Body of pancreas (tissue), 4 donors: ENCODE measurements at regions not wholly inside any gene's neighbourhood (a gene's known extent, or its start where the extent isn't known, plus 50 kb on each side); places are given as distances from the start of the nearest gene placed in this dataset.

ENCODE experiments used
- POLR2A ChIP-seq, 3 donors: fragments of 450-650 bp; IDR thresholded peaks; one replicate each; pipeline ENCODE4 v1.6.1; 2016; ENCODE audit warnings: antibody characterized with exemption in 3 of 3, mild to moderate bottlenecking in 2 of 3
- TF ChIP-seq, protein P1 (sequence below), 7 experiments: fragments of 450-650 bp in 4 of 7; fragments of 200-600 bp in 3 of 7; sonication (generic) in 3 of 7; IDR thresholded peaks; one replicate each; pipeline ENCODE4 v1.5.1; 2016 to 2019; ENCODE audit warnings: antibody characterized with exemption in 7 of 7

DNA sequence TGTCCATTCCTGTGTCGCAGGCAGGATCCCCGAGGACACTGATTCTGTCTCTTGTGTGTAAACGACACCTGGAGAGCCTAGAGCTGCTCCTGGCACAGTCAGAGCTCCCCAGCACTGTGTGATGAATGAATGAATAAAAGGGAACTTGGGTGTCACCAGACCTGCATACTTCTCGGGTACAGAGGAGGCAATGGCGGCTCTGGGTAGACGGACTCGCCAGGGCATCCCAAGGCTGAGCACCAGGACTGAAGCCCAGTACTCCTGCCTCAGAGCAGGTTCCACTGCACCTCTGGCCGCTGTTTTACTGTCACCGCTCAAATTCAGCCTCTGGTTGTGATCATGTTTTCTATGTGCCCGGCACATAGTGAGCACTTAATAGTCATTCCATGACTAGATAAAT is 255.8 kb downstream of the GLRX3 start:
- TF ChIP-seq, protein P1, sequence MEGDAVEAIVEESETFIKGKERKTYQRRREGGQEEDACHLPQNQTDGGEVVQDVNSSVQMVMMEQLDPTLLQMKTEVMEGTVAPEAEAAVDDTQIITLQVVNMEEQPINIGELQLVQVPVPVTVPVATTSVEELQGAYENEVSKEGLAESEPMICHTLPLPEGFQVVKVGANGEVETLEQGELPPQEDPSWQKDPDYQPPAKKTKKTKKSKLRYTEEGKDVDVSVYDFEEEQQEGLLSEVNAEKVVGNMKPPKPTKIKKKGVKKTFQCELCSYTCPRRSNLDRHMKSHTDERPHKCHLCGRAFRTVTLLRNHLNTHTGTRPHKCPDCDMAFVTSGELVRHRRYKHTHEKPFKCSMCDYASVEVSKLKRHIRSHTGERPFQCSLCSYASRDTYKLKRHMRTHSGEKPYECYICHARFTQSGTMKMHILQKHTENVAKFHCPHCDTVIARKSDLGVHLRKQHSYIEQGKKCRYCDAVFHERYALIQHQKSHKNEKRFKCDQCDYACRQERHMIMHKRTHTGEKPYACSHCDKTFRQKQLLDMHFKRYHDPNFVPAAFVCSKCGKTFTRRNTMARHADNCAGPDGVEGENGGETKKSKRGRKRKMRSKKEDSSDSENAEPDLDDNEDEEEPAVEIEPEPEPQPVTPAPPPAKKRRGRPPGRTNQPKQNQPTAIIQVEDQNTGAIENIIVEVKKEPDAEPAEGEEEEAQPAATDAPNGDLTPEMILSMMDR (IDR thresholded peaks at IDR 0.05), result no peak
- no peak for TF ChIP-seq POLR2A (IDR thresholded peaks at IDR 0.05)
